ENCODE measurements at regions not wholly inside any gene's neighbourhood (a gene's known extent, or its start where the extent isn't known, plus 50 kb on each side); places are given as distances from the start of the nearest gene placed in this dataset.

GRCh38 chrX:150163221-150163930 lies 199.7 kb upstream of the MAMLD1 start:
- Histone ChIP-seq H3K27ac (no peak overlapping the region), H3K27me3 (replicated peaks) (no peaks in the 10 kb centered on the region), H3K36me3 (replicated peaks) (no peaks in the 10 kb centered on the region), H3K4me3 (ENCODE audit: low read depth, low read length) (no peak overlapping the region)
- in situ Hi-C loops (cut with HindIII; ENCODE audit: low pct_ligation_motif_present, low sequenced_read_pairs), result no loop called here
- TF ChIP-seq CTCF (IDR thresholded peaks at IDR 0.05; ENCODE audit: low read depth, low read length, missing control alignments), result no peak
- DNase-seq, result no peak

- Histone ChIP-seq H3K36me3 (replicated peaks) (no peaks in the 10 kb centered on the region), H3K4me3 (ENCODE audit: low read depth, low read length) (no peak overlapping the region), H3K27ac (no peak overlapping the region), H3K27me3 (replicated peaks) (no peaks in the 10 kb centered on the region)
- no peak for DNase-seq
- TF ChIP-seq CTCF (IDR thresholded peaks at IDR 0.05; ENCODE audit: low read depth, low read length, missing control alignments), result no peak
- in situ Hi-C loops (cut with HindIII; ENCODE audit: low pct_ligation_motif_present, low sequenced_read_pairs), result no loop called here
Measured at GRCh38 chrX:150163956-150164726, 199.0 kb upstream of the MAMLD1 start.

- TF ChIP-seq CTCF (IDR thresholded peaks at IDR 0.05; ENCODE audit: low read depth, low read length, missing control alignments), result no peak
- H3K36me3 ChIP-seq (replicated peaks), result no peaks in the 10 kb centered on the region
- no peak for DNase-seq
- no peak overlapping the region for H3K4me3 ChIP-seq (ENCODE audit: low read depth, low read length)
- no peak overlapping the region for H3K27ac ChIP-seq
- in situ Hi-C loops (cut with HindIII; ENCODE audit: low pct_ligation_motif_present, low sequenced_read_pairs), result no loop called here
- no peaks in the 10 kb centered on the region for H3K27me3 ChIP-seq (replicated peaks)
Measured at GRCh38 chrX:150164971-150165600, 198.0 kb upstream of the MAMLD1 start.

GRCh38 chrX:150165776-150166610 lies 197.1 kb upstream of the MAMLD1 start:
- Histone ChIP-seq H3K27me3 (replicated peaks) (no peaks in the 10 kb centered on the region), H3K4me3 (ENCODE audit: low read depth, low read length) (no peak overlapping the region), H3K27ac (no peak overlapping the region), H3K36me3 (replicated peaks) (no peaks in the 10 kb centered on the region)
- DNase-seq, result no peak
- in situ Hi-C loops (cut with HindIII; ENCODE audit: low pct_ligation_motif_present, low sequenced_read_pairs), result no loop called here
- TF ChIP-seq CTCF (IDR thresholded peaks at IDR 0.05; ENCODE audit: low read depth, low read length, missing control alignments), result no peak

GRCh38 chrX:150167482-150168324 lies 195.4 kb upstream of the MAMLD1 start:
- Histone ChIP-seq H3K27me3 (replicated peaks) (no peaks in the 10 kb centered on the region), H3K4me3 (ENCODE audit: low read depth, low read length) (no peak overlapping the region), H3K27ac (no peak overlapping the region), H3K36me3 (replicated peaks) (no peaks in the 10 kb centered on the region)
- in situ Hi-C loops (cut with HindIII; ENCODE audit: low pct_ligation_motif_present, low sequenced_read_pairs), result no loop called here
- no peak for DNase-seq
- TF ChIP-seq CTCF (IDR thresholded peaks at IDR 0.05; ENCODE audit: low read depth, low read length, missing control alignments), result no peak

Data from brain microvascular endothelial cell (primary cell).